Chondrocyte (in vitro differentiated cells): ENCODE measurements at regions not wholly inside any gene's neighbourhood (a gene's known extent, or its start where the extent isn't known, plus 50 kb on each side); places are given as distances from the start of the nearest gene placed in this dataset.

Experiments
- DNase-seq: peaks from one replicate; pipeline ENCODE4 v3.0.0; 2021; ENCODE audit warnings: mixed read lengths, low spot score
- H3K27ac Mint-ChIP-seq: one replicate; pipeline ENCODE4 v1.8.0; 2021; ENCODE audit warnings: mild to moderate bottlenecking, moderate library complexity, mixed read lengths; ENCODE audit not compliant: unreplicated experiment
- H3K27me3 Mint-ChIP-seq: 2 replicates; pipeline ENCODE4 v1.8.0; 2021; ENCODE audit warnings: low read depth, mixed read lengths
- H3K36me3 Mint-ChIP-seq: 2 replicates; pipeline ENCODE4 v1.8.0; 2021; ENCODE audit warnings: low read depth, mixed read lengths
- H3K4me1 Mint-ChIP-seq: 2 replicates; pipeline ENCODE4 v1.8.0; 2021; ENCODE audit warnings: low read depth, mild to moderate bottlenecking, mixed read lengths
- H3K4me3 Mint-ChIP-seq: one replicate; pipeline ENCODE4 v1.8.0; 2021; ENCODE audit warnings: mild to moderate bottlenecking, moderate library complexity, mixed read lengths; ENCODE audit not compliant: unreplicated experiment
- H3K9me3 Mint-ChIP-seq: 2 replicates; pipeline ENCODE4 v1.8.0; 2021; ENCODE audit warnings: low read depth, mixed read lengths
- TF ChIP-seq, protein P1 (sequence below): fragments of 200-600 bp; sonication (generic); IDR thresholded peaks from 2 replicates; pipeline ENCODE4 v1.5.0; 2021; ENCODE audit warnings: antibody characterized with exemption, mild to moderate bottlenecking, moderate library complexity

GRCh38 chr4:53790286-53790685, 199.0 kb upstream of the LNX1 start:
- no peak for DNase-seq
- Mint-ChIP-seq H3K4me1 (no peaks in the 10 kb centered on the region), H3K9me3 (no peaks in the 10 kb centered on the region), H3K36me3 (no peaks in the 10 kb centered on the region), H3K27me3 (no peaks in the 10 kb centered on the region), H3K27ac (no peak overlapping the region), H3K4me3 (no peak overlapping the region)
- TF ChIP-seq, protein P1, sequence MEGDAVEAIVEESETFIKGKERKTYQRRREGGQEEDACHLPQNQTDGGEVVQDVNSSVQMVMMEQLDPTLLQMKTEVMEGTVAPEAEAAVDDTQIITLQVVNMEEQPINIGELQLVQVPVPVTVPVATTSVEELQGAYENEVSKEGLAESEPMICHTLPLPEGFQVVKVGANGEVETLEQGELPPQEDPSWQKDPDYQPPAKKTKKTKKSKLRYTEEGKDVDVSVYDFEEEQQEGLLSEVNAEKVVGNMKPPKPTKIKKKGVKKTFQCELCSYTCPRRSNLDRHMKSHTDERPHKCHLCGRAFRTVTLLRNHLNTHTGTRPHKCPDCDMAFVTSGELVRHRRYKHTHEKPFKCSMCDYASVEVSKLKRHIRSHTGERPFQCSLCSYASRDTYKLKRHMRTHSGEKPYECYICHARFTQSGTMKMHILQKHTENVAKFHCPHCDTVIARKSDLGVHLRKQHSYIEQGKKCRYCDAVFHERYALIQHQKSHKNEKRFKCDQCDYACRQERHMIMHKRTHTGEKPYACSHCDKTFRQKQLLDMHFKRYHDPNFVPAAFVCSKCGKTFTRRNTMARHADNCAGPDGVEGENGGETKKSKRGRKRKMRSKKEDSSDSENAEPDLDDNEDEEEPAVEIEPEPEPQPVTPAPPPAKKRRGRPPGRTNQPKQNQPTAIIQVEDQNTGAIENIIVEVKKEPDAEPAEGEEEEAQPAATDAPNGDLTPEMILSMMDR: no peak

DNA sequence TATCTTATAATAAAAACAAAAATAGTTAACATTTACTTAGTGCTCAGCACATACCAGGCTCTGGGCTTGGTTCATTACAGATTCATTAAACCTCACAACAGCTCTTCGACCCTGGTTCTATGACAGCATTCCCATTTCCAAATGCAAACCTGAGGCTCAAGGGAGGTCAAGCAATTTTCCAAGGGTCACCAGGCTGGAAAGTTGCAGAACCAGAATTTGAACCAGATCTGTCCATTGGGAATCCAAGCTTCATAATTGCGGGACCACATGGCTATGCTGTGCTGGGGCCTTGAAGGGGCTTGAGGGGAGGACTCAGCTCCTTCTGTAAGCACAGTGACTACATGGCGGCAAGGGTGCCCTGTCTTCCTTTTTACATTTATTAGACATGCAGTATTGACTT, 197.3 kb upstream of the LNX1 start:
- Mint-ChIP-seq H3K4me3 (no peak overlapping the region), H3K27ac (no peak overlapping the region), H3K27me3 (no peaks in the 10 kb centered on the region), H3K9me3 (no peaks in the 10 kb centered on the region), H3K36me3 (no peaks in the 10 kb centered on the region), H3K4me1 (no peaks in the 10 kb centered on the region)
- DNase-seq: no peak
- TF ChIP-seq, protein P1: no peak

- H3K36me3 Mint-ChIP-seq: no peaks in the 10 kb centered on the region
- TF ChIP-seq, protein P1: no peak
- H3K9me3 Mint-ChIP-seq: no peaks in the 10 kb centered on the region
- H3K4me3 Mint-ChIP-seq: no peak overlapping the region
- DNase-seq: no peak
- no peaks in the 10 kb centered on the region for H3K27me3 Mint-ChIP-seq
- H3K4me1 Mint-ChIP-seq: no peaks in the 10 kb centered on the region
- H3K27ac Mint-ChIP-seq: no peak overlapping the region
These were observed 196.7 kb upstream of the LNX1 start for GRCh38 chr4:53788011-53788410.

GRCh38 chr4:53786632-53787031, 195.3 kb upstream of the LNX1 start:
- Mint-ChIP-seq H3K27me3 (no peaks in the 10 kb centered on the region), H3K9me3 (no peaks in the 10 kb centered on the region), H3K4me1 (peaks cover 10% of the 10 kb centered on the region), H3K4me3 (no peak overlapping the region), H3K36me3 (no peaks in the 10 kb centered on the region), H3K27ac (peak overlapping the region; percentile 9)
- TF ChIP-seq, protein P1: no peak
- no peak for DNase-seq

GRCh38 chr4:53785996-53786395, 194.7 kb upstream of the LNX1 start:
- DNase-seq: no peak
- Mint-ChIP-seq H3K4me3 (no peak overlapping the region), H3K4me1 (peaks cover 16% of the 10 kb centered on the region), H3K36me3 (no peaks in the 10 kb centered on the region), H3K27ac (no peak overlapping the region), H3K27me3 (no peaks in the 10 kb centered on the region), H3K9me3 (no peaks in the 10 kb centered on the region)
- TF ChIP-seq, protein P1: no peak
